GM12891 (cell line): ENCODE measurements at regions not wholly inside any gene's neighbourhood (a gene's known extent, or its start where the extent isn't known, plus 50 kb on each side); places are given as distances from the start of the nearest gene placed in this dataset.

Experiments used
- PAX5 ChIP-seq: IDR thresholded peaks from 2 replicates; pipeline ENCODE4 v1.6.1; 2011; ENCODE audit warnings: low read length, moderate library complexity, mild to moderate bottlenecking; ENCODE audit not compliant: insufficient read depth, severe bottlenecking
- POLR2A ChIP-seq: IDR thresholded peaks from 2 replicates; pipeline ENCODE4 v1.6.1; 2011; ENCODE audit warnings: low read depth, low read length, control low read depth
- POLR2AphosphoS5 ChIP-seq: IDR thresholded peaks from 2 replicates; pipeline ENCODE4 v1.6.1; 2011; ENCODE audit warnings: low read depth, low read length, control low read depth
- SPI1 ChIP-seq: IDR thresholded peaks from 2 replicates; pipeline ENCODE4 v1.6.1; 2011; ENCODE audit warnings: low read depth, low read length, control low read depth
- TAF1 ChIP-seq: IDR thresholded peaks from 2 replicates; pipeline ENCODE4 v1.6.1; 2011; ENCODE audit warnings: low read depth, low read length, control low read depth

- TF ChIP-seq POLR2A, result no peak
- no peak for TF ChIP-seq PAX5
- TF ChIP-seq SPI1, result no peak
- TF ChIP-seq TAF1, result no peak
- TF ChIP-seq POLR2AphosphoS5, result no peak
These were observed 1037.0 kb upstream of the SLIT2 start for GRCh38 chr4:19214591-19215186.
